HG03520 (cell line): ENCODE measurements at regions not wholly inside any gene's neighbourhood (a gene's known extent, or its start where the extent isn't known, plus 50 kb on each side); places are given as distances from the start of the nearest gene placed in this dataset.

Experiments
- ATAC-seq: cut with Tn5 transposase; IDR thresholded peaks from one replicate; pipeline ENCODE4 v1.9.1; 2021; ENCODE audit warnings: mild to moderate bottlenecking, moderate library complexity; ENCODE audit not compliant: unreplicated experiment

- no peak for ATAC-seq
Observed at GRCh38 chr11:29368126-29368525, 648.7 kb downstream of the KCNA4 start.

DNA sequence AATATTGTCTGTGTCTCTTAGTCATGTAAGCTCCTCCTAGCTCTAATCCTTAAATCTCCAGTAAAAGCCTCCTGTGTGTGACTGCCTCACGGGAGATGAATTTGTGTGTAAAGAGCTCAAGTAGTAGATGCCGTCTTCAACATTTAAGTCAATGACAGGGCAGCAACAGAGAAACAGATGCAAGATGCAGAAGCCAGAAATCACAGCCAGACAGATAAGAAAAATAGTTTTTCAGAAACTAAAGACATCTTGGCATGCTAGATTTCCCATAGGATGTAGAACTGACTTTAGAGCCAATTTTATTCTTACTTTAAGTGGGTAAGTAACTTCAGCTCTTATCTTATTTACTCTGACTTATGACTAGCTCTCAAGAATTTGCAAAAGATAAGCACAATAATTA, 652.8 kb downstream of the KCNA4 start:
- ATAC-seq, result no peak

GRCh38 chr11:29361369-29361768, 655.5 kb downstream of the KCNA4 start:
- no peak for ATAC-seq

DNA sequence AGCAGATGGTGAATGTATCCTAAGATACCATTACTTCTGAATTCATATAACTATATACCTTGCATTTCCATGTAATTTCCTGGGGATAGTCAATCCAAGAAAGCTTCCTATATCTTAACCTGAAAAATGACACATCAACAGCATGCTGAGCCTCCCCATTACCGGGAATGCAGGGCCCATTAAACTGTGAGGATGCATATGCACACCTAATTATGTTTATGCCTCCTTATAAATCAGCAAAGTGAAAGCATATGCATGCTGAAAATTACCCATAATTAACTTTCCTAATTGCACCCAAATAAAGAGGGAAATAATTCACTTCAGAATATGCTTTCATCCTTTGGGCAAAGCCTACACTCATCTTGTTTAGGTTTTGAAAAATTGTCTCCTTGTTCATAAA, 663.0 kb downstream of the KCNA4 start:
- no peak for ATAC-seq

DNA sequence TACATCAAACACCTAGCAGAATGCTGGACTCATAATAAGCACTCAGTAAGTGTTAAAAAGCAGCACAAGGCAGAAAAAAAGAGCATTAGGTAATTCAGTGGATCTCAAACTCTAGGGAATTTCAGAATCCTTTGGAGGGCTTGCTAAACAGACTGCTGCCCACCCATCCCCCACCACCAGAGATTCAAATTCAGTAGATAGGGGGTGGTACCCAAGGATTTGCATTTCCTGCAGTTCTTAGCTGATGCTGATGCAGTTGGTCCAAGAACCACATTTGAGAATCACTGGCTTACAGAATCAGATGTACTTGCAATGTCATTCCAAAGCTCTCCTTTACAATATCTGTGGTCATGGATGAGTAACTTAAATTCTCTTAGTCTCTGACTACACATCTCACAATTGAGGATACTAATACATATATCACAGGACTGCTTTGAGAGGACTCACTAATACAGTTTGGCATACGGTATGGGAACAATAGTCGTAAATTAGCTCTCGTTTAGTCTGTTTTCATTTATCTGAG, 664.5 kb downstream of the KCNA4 start:
- no peak for ATAC-seq

GRCh38 chr11:29351301-29351873, 665.4 kb downstream of the KCNA4 start:
- ATAC-seq, result no peak

DNA sequence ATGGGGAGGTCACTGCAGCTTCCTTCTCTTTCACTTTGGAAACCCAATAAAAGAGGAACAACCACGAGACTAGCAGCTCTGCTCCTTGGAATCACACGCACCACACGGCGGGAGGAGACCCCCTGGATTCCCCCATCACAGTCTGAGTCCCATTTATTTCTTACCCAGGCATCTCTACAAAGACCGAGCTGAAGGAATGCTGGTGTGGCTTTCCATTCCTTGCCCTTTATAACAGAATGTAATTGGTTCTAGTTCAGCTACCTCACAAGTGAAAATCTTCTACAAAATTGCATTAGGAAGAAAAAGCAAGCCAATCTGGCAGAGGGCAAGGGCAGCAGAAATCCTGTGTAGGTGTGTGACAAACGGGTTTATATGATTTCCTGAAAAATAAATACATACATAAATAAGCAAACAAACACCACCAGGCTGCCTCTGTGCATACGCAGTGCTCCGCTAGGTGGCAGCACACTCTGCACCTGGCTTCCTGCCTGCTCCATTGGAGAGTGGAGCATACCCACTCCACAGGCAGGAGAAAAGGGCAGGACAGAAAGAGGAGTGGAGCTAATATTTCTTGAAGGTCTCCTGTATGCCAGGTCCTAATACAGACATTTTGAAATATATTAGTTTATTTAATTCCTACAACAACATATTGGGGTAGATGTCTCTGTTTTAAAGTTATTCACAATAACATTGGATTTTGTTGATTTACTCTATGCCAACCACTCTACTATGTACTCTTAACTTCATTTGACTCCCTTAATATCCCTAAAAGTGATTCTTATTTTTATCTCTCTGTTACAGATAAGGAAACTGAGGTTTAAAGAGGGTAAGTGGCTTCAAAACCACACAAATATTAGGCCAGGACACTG, 673.1 kb downstream of the KCNA4 start:
- peak; percentile 98 for ATAC-seq

- no peak for ATAC-seq
Observed at GRCh38 chr11:29336727-29337575, 679.9 kb downstream of the KCNA4 start.

DNA sequence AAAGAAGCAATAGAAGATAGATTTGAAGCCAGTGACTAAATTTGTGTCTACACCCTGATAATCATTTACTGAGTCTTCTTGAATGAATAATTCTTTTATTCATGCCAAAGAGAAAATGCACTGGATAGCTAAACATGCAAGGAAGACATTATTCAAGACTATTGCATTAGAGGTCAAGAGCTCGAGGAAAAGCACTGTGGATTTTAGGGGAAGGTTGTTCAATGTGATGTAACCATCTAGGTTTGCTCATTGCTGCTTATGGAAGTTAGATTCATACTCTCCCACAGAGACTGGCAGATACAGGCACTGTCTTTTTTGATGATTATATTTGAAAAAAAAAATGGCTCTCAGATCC, 682.1 kb downstream of the KCNA4 start:
- ATAC-seq, result no peak

- ATAC-seq, result peak; percentile 94
Observed at GRCh38 chr11:29333993-29334775, 682.6 kb downstream of the KCNA4 start.

GRCh38 chr11:29331451-29332010, 685.3 kb downstream of the KCNA4 start:
- ATAC-seq, result no peak

- no peak for ATAC-seq
Observed at GRCh38 chr11:29328961-29329441, 687.8 kb downstream of the KCNA4 start.

DNA sequence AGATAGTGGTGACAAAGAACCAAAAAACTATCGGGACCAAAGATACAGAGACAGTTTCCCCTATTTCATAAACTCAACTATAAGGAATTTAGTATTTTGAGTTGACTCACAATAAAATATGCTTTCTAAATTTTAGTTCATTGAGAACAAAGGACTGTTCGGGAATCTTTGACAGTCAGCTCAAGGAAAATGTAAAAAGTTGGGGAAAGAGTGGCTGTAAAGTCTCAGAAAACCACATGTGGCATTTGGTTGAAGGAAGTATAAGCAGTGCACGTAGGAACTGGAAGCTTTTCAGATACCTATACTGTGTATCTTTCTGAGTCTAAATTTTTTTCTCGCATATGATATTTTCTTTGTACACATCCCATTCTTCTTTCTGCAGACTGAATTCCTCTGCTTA, 688.9 kb downstream of the KCNA4 start:
- ATAC-seq, result no peak

- ATAC-seq, result no peak
Observed at GRCh38 chr11:29326757-29327156, 690.1 kb downstream of the KCNA4 start.

DNA sequence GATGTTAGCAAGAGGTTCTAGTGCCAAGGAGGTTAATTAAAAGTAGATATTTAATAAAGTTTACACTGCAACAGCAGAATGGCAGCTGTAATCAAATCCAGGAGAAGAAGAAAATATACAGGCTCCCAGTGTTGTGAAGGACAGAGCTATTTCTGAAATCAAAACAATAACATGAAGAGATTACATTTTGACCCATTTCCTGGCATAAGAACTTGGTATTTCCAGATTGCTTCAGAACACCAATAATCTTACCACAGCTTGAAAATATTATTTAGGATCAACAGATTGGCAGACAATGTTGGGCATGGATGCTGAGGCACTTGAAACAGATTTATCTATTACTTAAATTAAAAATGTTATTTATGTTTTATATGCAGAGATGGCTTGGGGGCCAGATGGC, 692.5 kb downstream of the KCNA4 start:
- no peak for ATAC-seq

DNA sequence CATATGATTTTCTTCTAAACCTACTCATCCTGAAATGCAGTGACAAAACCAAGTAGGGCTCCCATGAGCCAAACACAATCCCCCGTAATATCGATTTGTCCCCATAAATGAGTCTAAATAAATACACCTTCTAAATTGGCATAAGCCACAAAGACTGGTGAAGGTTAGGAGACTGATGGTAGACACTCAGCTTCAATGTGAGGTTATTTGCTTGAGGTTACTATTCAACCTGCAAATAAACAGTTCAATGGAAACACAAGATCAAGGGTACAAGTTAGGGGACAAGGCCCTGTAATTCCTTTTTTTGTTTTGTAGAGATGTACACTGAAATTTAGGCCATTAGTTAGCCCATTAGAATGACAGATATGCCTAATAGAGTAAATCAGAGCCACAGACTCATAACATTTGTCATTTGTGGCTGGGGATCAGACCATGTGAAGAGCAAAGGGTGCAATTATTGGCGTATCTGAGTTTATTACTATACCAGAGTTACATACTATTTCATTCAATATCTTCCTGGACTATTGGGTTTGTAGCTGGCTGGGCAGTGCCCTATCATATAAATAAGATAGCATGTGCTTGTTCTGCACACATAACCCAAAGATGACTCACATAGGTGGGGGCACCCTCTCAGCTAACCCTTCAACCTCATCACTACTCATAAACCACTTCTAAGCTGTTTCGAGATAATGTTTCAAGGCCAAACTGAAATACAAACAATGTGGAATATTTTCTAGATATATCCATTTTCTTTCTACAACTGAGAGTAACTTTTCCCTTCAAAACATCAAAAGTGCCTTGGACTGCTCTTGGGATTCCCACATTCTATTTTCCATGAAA, 695.3 kb downstream of the KCNA4 start:
- no peak for ATAC-seq

GRCh38 chr11:29320196-29320595, 696.6 kb downstream of the KCNA4 start:
- no peak for ATAC-seq

GRCh38 chr11:29319210-29319609, 697.6 kb downstream of the KCNA4 start:
- ATAC-seq, result no peak

GRCh38 chr11:29318134-29318845, 698.5 kb downstream of the KCNA4 start:
- no peak for ATAC-seq
